ENCODE measurements at regions not wholly inside any gene's neighbourhood (a gene's known extent, or its start where the extent isn't known, plus 50 kb on each side); places are given as distances from the start of the nearest gene placed in this dataset.

DNA sequence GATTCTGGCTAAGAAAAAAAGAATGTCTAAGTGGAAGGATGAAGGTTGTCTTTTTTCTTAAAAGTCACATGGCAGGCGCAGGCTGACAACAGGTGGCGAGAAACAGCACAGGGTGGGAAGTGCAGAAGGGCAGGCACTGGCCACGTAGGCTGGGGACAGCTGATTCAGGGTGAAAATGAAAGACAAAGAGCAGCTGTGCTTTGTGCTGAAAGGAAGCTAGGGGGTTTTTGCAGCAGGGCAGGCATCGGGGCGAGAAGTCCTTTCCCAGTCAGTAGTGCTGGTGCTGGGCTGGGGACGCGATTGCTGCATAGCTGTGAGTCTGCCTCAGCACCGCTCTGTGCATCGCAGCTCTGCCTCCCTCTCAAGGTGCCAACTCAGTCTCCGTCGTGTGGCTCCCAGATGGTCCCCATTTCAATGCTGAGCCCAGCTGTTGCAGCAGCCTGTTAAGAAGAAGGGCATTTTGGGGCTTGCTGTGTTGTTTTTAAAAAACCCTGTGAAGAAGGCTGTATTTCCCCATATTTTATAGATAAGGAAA is 183.1 kb upstream of the CCL2 start:
- Histone ChIP-seq H3K36me3 (ENCODE audit: control insufficient read depth in 2 of 3, insufficient read depth in 3 of 3, low read length in 3 of 3) (no peaks in the 10 kb centered on the region), H3K4me3 (ENCODE audit: low read length in 3 of 3) (no peak overlapping the region), H3K27me3 (ENCODE audit: control insufficient read depth, insufficient read depth, low read length) (no peaks in the 10 kb centered on the region), H3K9me3 (ENCODE audit: control insufficient read depth in 2 of 3, insufficient read depth in 1 of 3, low read length in 3 of 3) (no peaks in the 10 kb centered on the region), H3K27ac (ENCODE audit: low read depth in 2 of 2, low read length in 2 of 2) (no peak overlapping the region), H3K4me1 (ENCODE audit: control insufficient read depth in 2 of 3, insufficient read depth in 2 of 3, low read depth in 1 of 3, low read length in 3 of 3) (no peaks in the 10 kb centered on the region), H3K9ac (ENCODE audit: low read length in 3 of 3) (no peak overlapping the region)
- TF ChIP-seq, protein P1, sequence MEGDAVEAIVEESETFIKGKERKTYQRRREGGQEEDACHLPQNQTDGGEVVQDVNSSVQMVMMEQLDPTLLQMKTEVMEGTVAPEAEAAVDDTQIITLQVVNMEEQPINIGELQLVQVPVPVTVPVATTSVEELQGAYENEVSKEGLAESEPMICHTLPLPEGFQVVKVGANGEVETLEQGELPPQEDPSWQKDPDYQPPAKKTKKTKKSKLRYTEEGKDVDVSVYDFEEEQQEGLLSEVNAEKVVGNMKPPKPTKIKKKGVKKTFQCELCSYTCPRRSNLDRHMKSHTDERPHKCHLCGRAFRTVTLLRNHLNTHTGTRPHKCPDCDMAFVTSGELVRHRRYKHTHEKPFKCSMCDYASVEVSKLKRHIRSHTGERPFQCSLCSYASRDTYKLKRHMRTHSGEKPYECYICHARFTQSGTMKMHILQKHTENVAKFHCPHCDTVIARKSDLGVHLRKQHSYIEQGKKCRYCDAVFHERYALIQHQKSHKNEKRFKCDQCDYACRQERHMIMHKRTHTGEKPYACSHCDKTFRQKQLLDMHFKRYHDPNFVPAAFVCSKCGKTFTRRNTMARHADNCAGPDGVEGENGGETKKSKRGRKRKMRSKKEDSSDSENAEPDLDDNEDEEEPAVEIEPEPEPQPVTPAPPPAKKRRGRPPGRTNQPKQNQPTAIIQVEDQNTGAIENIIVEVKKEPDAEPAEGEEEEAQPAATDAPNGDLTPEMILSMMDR (IDR thresholded peaks at IDR 0.05; ENCODE audit: borderline replicate concordance, extremely low read depth, insufficient read depth), result no peak
- no peak for DNase-seq
- FAIRE-seq, result no peak
- intact Hi-C loops (cut with DNase I), result no loop called here

DNA sequence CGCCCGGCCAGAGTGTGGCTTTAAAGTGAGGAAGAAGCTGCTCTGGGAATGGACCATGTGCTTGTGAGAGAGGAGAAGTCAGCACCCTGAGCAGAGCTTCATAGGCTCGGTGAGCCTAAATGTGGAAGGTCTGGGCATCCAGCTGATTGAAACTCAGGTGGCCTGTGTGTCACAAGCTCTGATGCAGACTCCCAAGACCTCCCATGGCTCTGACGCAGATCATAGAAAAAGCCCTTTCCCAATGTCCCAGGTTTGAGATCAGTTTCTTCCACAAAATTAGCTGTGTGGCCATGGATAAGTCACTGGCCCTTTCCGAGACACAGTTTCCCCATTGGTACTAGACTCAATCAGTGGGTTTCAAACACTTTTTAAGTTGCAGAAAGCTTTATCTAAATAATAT is 180.0 kb upstream of the CCL2 start:
- Histone ChIP-seq H3K36me3 (ENCODE audit: control insufficient read depth in 2 of 3, insufficient read depth in 3 of 3, low read length in 3 of 3) (no peaks in the 10 kb centered on the region), H3K9me3 (ENCODE audit: control insufficient read depth in 2 of 3, insufficient read depth in 1 of 3, low read length in 3 of 3) (no peaks in the 10 kb centered on the region), H3K27me3 (ENCODE audit: control insufficient read depth, insufficient read depth, low read length) (no peaks in the 10 kb centered on the region), H3K4me1 (ENCODE audit: control insufficient read depth in 2 of 3, insufficient read depth in 2 of 3, low read depth in 1 of 3, low read length in 3 of 3) (no peaks in the 10 kb centered on the region), H3K9ac (ENCODE audit: low read length in 3 of 3) (no peak overlapping the region), H3K27ac (ENCODE audit: low read depth in 2 of 2, low read length in 2 of 2) (no peak overlapping the region), H3K4me3 (ENCODE audit: low read length in 3 of 3) (no peak overlapping the region)
- no peak for FAIRE-seq
- TF ChIP-seq, protein P1 (IDR thresholded peaks at IDR 0.05; ENCODE audit: borderline replicate concordance, extremely low read depth, insufficient read depth), result no peak
- DNase-seq, result no peak
- intact Hi-C loops (cut with DNase I), result no loop called here

DNA sequence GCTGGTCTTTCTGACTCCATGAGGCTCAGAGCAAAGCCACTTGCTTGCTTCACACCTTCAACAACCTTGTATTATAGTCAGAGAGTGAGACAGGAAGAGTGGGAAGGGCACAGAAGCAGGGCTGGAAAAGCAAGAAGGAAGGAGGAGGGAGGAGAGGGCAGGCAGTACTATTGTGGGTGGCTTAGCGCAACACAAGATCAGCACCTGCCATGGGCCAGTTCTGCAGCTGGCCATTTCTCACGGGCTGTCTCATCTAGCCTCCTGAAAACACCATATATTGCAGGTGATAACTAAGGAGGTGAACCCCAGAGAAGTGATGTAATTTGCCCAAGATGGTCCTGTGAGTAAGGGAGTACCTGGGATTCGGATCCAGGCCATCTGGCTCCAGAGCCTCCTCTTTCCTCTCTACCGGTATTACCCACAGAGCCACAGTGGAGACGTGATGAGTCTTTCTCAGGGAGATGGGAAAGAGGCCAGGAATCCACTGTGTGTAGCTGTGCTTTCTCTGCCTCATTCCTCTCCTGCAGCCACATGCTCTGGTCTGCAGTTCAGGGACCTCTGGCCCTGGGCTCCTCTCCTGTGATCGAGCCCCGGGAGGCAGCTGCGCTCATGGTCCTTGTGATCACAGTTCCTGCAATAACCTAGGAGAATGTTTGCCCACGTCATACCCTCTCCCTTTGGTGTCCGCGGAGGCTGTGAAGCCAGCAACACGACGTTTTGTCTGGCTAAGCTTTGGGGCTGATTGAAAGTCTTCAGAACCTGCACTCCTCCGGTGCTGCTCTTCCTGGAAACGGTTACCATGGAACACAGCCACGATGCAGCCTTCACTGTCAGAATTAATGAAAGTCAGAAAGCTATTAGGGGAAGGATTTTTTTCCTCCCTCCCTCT is 178.1 kb upstream of the CCL2 start:
- FAIRE-seq (no peak), DNase-seq (no peak)
- TF ChIP-seq, protein P1 (IDR thresholded peaks at IDR 0.05; ENCODE audit: borderline replicate concordance, extremely low read depth, insufficient read depth), result no peak
- intact Hi-C loops (cut with DNase I), result no loop called here
- H3K9ac ChIP-seq (ENCODE audit: low read length in 3 of 3), result no peak overlapping the region
- H3K9me3 ChIP-seq (ENCODE audit: control insufficient read depth in 2 of 3, insufficient read depth in 1 of 3, low read length in 3 of 3), result no peaks in the 10 kb centered on the region
- no peaks in the 10 kb centered on the region for H3K4me1 ChIP-seq (ENCODE audit: control insufficient read depth in 2 of 3, insufficient read depth in 2 of 3, low read depth in 1 of 3, low read length in 3 of 3)
- H3K36me3 ChIP-seq (ENCODE audit: control insufficient read depth in 2 of 3, insufficient read depth in 3 of 3, low read length in 3 of 3), result no peaks in the 10 kb centered on the region
- H3K27me3 ChIP-seq (ENCODE audit: control insufficient read depth, insufficient read depth, low read length), result no peaks in the 10 kb centered on the region
- no peak overlapping the region for H3K27ac ChIP-seq (ENCODE audit: low read depth in 2 of 2, low read length in 2 of 2)
- no peak overlapping the region for H3K4me3 ChIP-seq (ENCODE audit: low read length in 3 of 3)

Data from kidney (tissue), 13 donors.